ENCODE measurements at regions not wholly inside any gene's neighbourhood (a gene's known extent, or its start where the extent isn't known, plus 50 kb on each side); places are given as distances from the start of the nearest gene placed in this dataset.
"Not testable (repeated sequence)": the region's sequence is repeated elsewhere in the genome, so short reads cannot be mapped to it uniquely, and the experiment has no call there.

DNA sequence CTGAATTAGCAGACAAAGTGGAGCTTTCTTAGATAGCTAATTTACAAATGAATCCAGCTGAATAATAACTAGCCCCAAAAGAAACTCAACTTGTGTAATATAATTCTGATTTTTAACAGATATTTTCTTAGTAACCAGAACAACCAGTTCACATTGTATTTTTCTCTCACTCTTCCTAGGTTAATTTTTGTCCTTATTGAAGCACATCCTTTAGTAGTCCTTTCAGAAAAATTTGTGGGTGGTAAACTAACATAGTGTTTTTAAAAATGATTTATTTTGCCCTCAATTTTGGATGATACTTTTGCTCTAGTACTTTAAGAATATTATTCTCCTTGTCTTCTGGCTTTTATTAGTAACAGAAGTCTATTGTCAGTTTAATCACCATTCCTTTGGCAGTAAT lies 190.6 kb upstream of the SLC39A10 start:
- no peak for DNase-seq

DNA sequence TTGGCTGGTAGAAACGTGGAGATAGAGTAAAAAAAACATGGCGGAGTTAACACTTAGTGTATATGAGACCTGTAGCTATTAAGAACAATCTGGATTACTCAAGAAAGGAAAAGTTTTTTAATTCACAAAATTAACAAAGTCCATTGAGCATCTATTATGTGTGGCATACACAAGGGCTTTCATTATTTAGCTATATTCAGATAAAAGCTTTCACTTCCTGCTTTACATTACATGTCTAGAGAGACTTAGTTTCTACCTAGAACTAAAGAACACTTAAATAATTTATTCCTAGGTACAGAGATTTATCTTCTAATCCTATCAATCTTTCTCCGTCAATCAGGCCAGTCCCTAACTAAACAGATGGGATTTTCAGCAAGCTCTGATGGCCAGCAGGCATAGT lies 196.0 kb upstream of the SLC39A10 start:
- no peak for DNase-seq

- no peak for DNase-seq
These were observed 198.1 kb upstream of the SLC39A10 start for GRCh38 chr2:195458936-195459335.

- no peak for DNase-seq
These were observed 199.2 kb upstream of the SLC39A10 start for GRCh38 chr2:195457873-195458272.

DNA sequence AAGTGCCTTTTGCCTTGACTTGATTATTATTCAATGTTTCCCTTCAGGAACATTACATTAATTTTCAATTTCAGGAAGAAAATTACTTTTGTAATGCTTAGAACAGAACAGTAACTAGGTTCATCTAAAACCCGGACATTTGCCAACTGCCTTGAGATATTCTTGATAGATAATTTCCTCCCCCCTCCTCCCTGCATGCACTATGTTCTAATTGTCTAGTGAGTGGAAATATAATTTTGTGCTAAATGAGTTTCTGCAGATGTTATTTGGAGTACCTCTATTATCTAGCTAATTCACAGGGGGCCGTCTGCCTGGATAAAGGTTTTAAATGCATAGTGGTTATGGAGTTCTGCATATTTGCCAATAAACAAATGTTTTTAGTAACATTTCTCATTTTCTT lies 200.3 kb upstream of the SLC39A10 start:
- DNase-seq: no peak

DNA sequence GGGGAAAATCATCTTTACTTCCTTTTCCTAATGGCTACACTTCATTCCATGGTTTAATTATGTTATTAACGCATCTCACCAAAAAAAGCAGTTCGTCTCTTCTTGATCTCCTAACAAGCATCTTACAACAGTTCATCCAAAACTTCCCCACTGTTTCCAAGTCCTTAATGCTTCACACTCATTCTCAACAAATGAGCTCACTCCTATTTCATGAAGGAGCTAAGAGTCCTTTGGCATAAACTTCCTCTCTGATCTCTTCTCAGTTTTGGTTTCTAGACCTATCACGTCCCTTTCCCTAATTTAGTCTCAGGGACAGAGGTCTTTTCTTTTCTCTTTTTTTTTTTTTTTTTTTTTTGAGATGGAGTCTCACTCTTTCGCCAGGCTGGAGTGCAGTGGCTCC lies 205.9 kb upstream of the SLC39A10 start:
- no peak for DNase-seq

- no peak for DNase-seq
These were observed 206.4 kb upstream of the SLC39A10 start for GRCh38 chr2:195450552-195451113.

- no peak for DNase-seq
These were observed 209.6 kb upstream of the SLC39A10 start for GRCh38 chr2:195447323-195447975.

DNA sequence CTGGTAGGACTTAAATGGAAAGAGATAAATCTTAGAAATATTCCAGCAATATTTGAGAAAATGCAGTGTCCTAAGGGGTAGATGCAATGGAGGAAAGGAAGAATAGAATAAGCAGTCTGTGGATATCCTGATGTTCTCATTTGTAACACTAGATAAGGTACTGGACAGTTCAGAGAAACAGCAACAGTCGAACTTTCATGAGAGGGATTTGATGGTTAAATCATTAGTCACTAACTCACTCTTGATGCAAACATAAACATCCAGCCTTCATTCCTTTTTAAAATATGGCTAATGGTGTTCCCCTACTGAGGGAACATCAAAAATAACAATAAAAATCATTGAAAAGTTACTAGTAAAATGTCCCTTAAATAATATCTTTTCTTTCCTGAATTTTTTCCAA lies 211.4 kb upstream of the SLC39A10 start:
- DNase-seq: no peak

DNA sequence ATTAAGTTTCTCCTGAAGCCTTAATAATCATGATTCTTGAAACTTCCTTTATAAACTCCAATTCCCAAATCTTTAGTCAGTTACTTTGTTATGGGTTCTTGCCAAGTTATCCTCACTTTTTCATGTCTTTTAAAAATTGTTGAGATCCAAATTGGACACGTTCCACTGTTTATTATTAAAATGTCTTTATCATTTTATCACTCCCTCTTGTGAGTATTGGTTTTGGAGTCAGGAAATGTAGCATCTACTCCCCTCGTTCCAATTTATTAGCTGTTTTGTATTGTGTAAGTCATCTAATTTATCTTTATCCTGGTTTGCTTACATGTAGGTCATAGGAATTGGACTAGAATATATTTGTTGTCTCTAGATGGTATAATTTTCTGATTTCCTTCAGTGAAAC lies 213.1 kb upstream of the SLC39A10 start:
- no peak for DNase-seq

DNA sequence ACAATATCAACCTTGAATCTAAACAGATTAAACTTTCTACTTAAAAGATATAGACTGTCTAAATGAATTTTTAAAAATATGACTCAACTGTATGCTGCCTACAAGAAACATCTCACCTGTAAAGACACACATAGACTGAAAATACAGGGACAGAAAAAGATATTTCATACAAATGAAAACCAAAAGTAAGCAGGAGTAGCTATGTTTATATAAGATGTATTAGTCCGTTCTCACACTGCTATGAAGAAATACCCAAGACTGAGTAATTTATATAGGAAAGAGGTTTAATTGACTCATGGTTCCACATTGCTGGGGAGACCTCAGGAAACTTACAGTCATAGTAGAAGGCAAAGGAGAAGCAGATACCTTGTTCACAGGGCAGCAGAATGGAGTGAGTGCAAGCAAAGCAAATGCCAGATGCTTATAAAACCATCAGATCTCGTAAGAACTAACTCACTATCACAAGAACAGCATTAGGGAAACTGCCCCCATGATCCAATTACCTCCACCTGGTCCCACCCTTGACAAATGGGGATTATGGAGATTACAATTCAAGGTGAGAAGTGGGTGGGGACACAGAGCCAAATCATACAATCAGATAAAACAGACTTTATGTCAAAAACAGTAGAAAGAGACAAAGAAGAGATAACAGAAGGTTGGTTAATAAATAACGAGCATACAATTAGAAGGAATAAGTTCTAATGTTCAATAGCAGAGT lies 214.4 kb upstream of the SLC39A10 start:
- no peak for DNase-seq

DNA sequence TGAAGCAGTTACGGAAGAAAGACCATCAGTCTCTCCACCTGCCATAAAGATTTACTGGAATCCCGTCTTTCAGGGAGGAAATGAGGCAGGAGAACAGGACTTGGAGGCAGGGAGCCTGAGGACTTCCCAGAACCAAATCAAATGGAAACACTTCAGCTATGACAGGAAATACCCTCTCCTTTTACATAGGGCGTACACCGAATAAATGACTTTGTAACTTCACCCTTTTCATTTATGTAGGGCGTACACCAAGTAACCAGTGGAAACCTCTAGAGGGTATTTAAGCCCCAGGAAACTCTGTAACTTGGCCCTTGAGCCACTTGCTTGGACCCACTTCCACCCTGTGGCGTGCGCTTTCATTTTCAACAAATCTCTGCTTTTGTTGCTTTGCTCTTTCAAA lies 218.3 kb upstream of the SLC39A10 start:
- no peak for DNase-seq

DNA sequence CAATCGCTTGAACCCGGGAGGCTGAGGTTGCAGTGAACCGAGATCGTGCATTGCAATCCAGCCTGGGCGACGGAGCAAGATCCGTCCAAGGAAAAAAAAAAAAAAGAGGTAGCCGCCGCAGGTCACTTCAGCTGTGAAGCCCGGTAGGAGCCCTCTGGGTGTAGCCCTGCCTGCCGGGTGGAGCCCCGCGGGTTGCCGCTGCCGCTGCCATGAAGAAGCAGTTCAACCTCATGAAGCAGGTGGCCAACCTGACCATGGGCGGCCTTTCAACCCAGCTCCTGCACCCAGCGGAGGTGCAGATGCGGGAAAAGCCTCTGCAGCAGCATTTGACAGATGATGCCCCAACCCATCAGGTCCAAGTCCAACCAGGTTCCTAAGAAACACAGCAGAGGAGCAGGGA lies 219.5 kb upstream of the SLC39A10 start:
- no peak for DNase-seq

DNA sequence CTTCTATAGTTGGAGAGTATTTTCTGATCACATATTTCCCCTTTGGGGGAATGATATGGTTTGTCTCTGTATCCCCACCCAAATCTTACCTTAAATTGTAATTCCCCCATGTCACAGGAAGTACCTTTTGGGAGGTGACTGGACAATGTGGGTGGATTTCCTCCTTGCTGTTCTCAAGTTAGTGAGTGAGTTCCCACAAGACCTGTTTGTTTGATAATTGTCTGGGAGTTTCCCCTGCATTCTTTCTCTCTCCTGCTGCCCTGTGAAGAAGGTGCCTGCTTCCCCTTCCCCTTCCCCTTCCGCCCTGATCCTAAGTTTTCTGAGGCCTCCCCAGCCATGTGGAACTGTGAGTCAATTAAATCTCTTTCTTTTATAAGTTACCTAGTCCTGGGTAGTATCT lies 222.7 kb upstream of the SLC39A10 start:
- DNase-seq: no peak

GRCh38 chr2:195433729-195434128 lies 223.3 kb upstream of the SLC39A10 start:
- DNase-seq: not testable (repeated sequence)

GRCh38 chr2:195428673-195429072 lies 228.4 kb upstream of the SLC39A10 start:
- no peak for DNase-seq

GRCh38 chr2:195425328-195425727 lies 231.7 kb upstream of the SLC39A10 start:
- no peak for DNase-seq

DNA sequence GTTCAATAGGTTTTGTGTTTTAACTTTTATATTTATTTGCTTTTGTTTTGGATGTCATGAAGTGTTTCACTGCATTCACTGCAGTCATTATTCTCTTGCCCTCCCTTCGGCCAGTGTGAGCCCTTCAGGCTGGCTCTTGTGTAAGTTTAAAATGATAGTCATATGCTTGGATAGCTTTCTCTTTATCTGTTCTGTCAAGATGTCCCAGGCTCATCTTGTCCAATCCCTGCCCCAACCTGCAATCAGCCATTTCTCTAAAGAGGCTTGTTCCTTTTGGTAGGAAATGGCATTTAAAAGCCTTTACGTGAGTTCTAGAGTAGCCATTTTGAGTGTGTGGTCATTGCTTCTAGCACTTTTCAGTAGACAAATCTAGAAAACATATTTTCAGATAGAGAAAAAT lies 238.0 kb upstream of the SLC39A10 start:
- DNase-seq: no peak

- DNase-seq: no peak
These were observed 242.4 kb upstream of the SLC39A10 start for GRCh38 chr2:195414537-195415100.

GRCh38 chr2:195413944-195414343 lies 243.1 kb upstream of the SLC39A10 start:
- no peak for DNase-seq

DNA sequence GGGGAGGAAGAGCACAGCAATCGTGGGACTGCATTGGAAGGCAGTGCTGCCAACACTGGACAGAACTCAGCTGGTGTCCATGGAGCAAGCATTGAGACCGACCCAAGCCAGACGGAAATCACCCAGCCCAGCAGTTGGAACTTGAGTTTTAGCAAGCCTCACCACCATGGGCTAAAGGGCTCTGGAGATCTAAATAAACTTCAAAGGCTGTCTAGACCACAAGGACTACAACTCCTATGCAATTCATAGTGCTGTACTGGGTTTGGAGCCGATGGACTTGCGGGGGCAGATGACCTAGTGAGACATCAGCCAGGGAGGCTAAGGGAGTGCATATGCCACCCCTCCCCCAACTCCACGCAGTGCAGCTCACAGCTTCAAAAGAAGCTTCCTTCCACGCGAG lies 243.6 kb upstream of the SLC39A10 start:
- no peak for DNase-seq

- DNase-seq: no peak
These were observed 245.8 kb upstream of the SLC39A10 start for GRCh38 chr2:195411219-195411687.

DNA sequence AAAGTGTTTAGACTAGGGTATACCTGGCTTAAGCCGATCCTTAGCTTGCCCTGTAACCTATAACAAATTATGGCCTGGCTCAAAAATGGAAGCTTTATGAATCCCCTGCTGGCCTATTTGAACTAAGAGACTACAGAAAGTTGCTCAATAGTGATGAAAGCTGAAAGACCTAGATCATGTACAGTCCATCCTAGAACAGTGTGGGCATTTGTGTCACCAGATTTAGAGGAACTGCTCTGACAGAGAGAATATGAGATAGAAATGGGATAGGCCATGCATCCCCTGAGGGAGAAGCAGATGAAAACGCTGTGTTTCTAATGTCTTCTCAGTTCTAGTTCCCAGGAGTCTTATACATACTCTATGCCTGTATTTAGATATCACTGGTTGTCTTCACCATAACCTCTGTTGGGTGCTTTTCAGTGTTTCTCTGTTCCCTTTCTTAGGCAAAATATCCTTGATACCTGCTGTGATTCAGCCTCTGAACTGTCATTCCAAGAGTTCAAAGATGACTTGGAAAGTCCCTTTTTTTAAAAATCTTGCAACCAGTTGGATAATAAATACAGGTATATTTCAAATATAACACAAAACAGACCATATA lies 246.9 kb upstream of the SLC39A10 start:
- no peak for DNase-seq

Data from renal pelvis (tissue), 1 donor.